ENCODE measurements at regions not wholly inside any gene's neighbourhood (a gene's known extent, or its start where the extent isn't known, plus 50 kb on each side); places are given as distances from the start of the nearest gene placed in this dataset.

DNA sequence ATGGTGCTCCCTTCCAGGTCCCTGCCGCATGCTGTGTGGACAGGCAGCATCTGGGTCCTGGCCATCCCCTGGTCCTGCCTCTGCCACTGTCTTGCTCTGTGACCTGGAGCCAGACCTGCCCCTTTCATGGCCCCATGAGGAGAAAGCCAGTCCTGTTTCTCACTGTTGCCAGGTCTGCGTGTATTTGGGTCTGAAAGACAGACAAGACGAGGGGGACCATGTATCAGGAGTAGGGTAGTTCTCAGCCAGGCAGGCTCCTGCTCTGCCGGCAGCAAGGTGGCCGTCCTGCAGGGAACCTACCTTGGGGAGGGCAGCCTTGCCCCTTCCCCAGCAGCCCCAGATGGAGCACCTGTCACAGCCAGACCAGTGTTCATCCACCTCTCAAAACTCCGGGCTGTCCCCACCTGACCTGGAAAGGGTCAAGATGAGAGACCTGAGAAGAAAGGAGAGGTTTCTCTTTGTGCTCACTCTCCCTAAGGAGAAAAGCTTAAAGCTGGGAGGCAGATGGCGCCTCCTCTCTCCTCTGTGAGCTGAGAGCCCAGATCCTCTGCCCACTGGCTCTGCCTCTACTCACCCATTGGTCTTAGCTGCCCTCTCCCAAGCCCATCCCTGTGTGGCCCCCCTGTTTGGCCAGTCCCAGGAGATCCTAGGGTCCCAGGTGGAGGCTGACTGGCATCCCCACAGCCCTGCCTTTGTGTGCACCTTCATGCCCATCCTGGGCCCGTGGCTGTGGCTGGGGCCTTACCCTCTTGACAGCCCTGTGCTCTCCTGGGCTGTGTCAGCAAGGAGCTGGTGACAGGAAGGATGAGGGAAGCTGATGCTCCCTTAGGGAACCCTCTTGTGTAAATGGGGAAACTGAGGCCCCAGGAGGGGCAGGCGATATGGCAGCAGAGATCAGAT is 116.1 kb upstream of the PCBD1 start:
- no peak for DNase-seq
- Mint-ChIP-seq H3K27me3 (peaks cover 10% of the 10 kb centered on the region), H3K36me3 (ENCODE audit: low read depth) (no peaks in the 10 kb centered on the region), H3K27ac (no peak overlapping the region), H3K4me3 (no peak overlapping the region), H3K9me3 (peaks cover 3% of the 10 kb centered on the region), H3K4me1 (ENCODE audit: low read depth) (no peaks in the 10 kb centered on the region)
- CTCF ChIA-PET = interaction anchor here (1.2 kb wide), 1 partner anchor 22 kb away, joined by 3 read pairs; no protein-coding TSS in a partner anchor
- intact Hi-C loops (cut with micrococcal nuclease) = no loop called here
- ATAC-seq = no peak
- TF ChIP-seq, protein P1, sequence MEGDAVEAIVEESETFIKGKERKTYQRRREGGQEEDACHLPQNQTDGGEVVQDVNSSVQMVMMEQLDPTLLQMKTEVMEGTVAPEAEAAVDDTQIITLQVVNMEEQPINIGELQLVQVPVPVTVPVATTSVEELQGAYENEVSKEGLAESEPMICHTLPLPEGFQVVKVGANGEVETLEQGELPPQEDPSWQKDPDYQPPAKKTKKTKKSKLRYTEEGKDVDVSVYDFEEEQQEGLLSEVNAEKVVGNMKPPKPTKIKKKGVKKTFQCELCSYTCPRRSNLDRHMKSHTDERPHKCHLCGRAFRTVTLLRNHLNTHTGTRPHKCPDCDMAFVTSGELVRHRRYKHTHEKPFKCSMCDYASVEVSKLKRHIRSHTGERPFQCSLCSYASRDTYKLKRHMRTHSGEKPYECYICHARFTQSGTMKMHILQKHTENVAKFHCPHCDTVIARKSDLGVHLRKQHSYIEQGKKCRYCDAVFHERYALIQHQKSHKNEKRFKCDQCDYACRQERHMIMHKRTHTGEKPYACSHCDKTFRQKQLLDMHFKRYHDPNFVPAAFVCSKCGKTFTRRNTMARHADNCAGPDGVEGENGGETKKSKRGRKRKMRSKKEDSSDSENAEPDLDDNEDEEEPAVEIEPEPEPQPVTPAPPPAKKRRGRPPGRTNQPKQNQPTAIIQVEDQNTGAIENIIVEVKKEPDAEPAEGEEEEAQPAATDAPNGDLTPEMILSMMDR (IDR thresholded peaks at IDR 0.05) = no peak
- POLR2A ChIA-PET = no interaction called here

DNA sequence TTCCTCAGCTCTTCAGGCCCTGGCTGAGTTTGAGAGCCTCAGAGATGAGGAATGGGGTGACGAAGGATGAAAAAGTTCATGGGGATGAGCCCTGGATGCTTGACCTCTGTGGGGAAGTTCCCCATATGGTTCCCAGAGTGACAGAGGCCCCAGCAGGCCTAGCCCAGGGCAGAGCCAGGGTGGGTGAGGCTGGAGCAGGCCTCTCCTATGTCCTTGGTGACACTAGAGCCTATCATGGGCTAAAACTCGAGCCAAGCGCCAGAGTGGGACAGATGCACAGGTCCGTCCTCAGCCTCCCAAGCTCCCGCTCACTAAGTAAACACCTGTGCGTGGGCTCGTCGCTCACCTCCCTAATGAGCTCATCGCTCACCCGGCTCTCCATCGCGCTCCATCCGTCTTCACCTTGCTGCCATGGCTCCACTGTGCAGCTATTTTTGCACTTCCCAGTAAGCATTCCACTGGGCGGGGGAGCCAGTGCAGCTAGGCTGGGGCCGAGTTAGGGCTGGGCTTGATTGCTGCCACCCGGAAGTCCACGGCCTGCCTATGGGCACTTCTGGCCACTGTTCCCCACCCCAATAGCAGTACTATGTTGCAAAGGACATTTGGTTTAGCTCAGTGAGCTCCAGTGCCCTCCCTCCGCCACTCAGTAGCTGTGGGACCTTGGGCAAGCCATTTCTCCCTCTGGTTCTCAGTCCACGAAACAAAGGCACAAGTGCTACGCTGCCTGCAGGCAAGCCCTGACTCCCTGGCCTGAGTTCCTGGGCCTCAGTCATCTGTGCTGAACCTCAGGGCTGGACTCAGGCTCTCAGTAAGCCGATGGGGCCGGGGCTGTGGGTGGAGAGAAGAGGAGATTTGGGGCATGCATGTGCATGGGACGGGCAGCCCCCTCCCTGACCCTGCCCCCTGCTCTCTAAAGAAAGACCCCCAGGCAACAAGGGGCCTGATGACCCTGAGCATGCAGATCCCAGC is 117.3 kb upstream of the PCBD1 start:
- TF ChIP-seq, protein P1 (IDR thresholded peaks at IDR 0.05) = no peak

DNA sequence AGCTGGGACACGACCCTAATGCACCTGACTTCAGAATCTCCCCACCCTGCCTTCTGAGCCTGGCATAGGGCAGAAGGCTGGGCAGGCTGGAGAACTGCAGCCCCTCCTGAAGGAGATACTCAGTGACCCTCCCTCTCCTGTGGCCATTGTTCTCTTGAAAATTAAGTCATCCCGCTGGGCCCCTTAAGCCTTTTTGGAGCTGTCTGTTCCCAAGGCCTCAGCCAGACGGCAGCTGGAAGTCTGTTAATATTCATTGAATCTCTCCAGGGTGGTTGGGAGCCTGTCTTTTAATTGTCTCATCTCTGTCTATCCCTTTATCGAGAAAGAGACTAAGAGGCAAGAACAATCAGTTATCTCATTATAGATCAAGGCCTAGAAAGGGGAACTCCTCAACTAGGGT is 118.1 kb upstream of the PCBD1 start:
- TF ChIP-seq, protein P1 (IDR thresholded peaks at IDR 0.05) = no peak
- Mint-ChIP-seq H3K27ac (no peak overlapping the region), H3K27me3 (peaks cover 6% of the 10 kb centered on the region), H3K9me3 (no peaks in the 10 kb centered on the region), H3K4me1 (ENCODE audit: low read depth) (no peaks in the 10 kb centered on the region), H3K4me3 (no peak overlapping the region), H3K36me3 (ENCODE audit: low read depth) (no peaks in the 10 kb centered on the region)
- ChIA-PET POLR2A (no interaction called here), CTCF (no interaction called here)
- ATAC-seq (no peak), DNase-seq (no peak)
- intact Hi-C loops (cut with micrococcal nuclease) = no loop called here

More for the DNA sequence above, 117.3 kb upstream of the PCBD1 start:
- DNase-seq (no peak), ATAC-seq (no peak)
- no peaks in the 10 kb centered on the region for H3K9me3 Mint-ChIP-seq
- POLR2A ChIA-PET = no interaction called here
- no peak overlapping the region for H3K27ac Mint-ChIP-seq
- no peaks in the 10 kb centered on the region for H3K4me1 Mint-ChIP-seq (ENCODE audit: low read depth)
- CTCF ChIA-PET = interaction anchor here (1.2 kb wide), 1 partner anchor 23 kb away, joined by 3 read pairs; no protein-coding TSS in a partner anchor
- H3K4me3 Mint-ChIP-seq = no peak overlapping the region
- no peaks in the 10 kb centered on the region for H3K36me3 Mint-ChIP-seq (ENCODE audit: low read depth)
- peaks cover 6% of the 10 kb centered on the region for H3K27me3 Mint-ChIP-seq
- intact Hi-C loops (cut with micrococcal nuclease) = no loop called here

DNA sequence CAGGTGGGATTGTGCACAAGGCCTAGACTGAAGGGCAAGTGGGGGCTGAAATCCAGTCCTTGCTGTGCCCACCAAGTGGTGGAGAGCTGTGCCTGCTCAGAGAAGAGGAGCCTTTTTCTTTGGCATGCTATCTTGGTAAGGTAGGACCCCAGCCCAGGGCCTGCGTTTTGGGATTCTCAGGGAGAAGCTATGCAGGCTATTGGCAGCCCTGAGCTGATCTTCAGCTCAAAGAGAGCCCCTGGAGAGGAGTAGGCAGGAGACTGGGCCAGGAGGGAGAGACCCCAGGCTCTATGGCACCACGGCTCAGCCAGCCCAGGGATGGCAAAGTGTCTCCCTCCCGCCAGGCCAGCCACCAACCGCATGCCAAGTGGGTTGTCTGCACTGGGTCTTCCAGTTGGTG is 119.2 kb upstream of the PCBD1 start:
- DNase-seq (no peak), ATAC-seq (no peak)
- TF ChIP-seq, protein P1 (IDR thresholded peaks at IDR 0.05) = no peak
- intact Hi-C loops (cut with micrococcal nuclease) = no loop called here
- Mint-ChIP-seq H3K27me3 (peaks cover 6% of the 10 kb centered on the region), H3K36me3 (ENCODE audit: low read depth) (no peaks in the 10 kb centered on the region), H3K9me3 (no peaks in the 10 kb centered on the region), H3K4me3 (no peak overlapping the region), H3K27ac (no peak overlapping the region), H3K4me1 (ENCODE audit: low read depth) (no peaks in the 10 kb centered on the region)
- CTCF ChIA-PET = no interaction called here
- POLR2A ChIA-PET = no interaction called here
